ENCODE measurements at regions not wholly inside any gene's neighbourhood (a gene's known extent, or its start where the extent isn't known, plus 50 kb on each side); places are given as distances from the start of the nearest gene placed in this dataset.

DNA sequence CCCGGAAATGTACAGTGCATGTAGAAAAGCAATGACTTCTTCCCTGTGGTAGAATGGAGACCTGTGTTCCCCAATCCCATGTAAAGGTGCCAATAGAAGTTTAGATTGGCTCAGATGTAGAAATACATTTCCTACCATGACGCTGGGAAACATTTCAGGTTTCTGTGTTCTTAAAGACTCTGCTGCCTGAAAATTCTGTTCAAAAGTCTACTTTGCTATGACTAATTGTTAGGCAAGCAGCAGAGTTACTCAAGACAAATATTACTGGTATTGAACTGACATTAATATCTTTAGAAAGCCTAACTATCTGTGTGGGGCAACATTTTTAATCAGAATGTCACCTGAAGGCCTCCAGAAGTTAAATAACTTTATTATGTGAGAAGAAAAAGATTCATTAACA lies 75.5 kb upstream of the ELL2 start:
- TF ChIP-seq, protein P1, sequence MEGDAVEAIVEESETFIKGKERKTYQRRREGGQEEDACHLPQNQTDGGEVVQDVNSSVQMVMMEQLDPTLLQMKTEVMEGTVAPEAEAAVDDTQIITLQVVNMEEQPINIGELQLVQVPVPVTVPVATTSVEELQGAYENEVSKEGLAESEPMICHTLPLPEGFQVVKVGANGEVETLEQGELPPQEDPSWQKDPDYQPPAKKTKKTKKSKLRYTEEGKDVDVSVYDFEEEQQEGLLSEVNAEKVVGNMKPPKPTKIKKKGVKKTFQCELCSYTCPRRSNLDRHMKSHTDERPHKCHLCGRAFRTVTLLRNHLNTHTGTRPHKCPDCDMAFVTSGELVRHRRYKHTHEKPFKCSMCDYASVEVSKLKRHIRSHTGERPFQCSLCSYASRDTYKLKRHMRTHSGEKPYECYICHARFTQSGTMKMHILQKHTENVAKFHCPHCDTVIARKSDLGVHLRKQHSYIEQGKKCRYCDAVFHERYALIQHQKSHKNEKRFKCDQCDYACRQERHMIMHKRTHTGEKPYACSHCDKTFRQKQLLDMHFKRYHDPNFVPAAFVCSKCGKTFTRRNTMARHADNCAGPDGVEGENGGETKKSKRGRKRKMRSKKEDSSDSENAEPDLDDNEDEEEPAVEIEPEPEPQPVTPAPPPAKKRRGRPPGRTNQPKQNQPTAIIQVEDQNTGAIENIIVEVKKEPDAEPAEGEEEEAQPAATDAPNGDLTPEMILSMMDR (tag by site-specific recombination; IDR thresholded peaks at IDR 0.05), result no peak
- TF ChIP-seq, protein P2, sequence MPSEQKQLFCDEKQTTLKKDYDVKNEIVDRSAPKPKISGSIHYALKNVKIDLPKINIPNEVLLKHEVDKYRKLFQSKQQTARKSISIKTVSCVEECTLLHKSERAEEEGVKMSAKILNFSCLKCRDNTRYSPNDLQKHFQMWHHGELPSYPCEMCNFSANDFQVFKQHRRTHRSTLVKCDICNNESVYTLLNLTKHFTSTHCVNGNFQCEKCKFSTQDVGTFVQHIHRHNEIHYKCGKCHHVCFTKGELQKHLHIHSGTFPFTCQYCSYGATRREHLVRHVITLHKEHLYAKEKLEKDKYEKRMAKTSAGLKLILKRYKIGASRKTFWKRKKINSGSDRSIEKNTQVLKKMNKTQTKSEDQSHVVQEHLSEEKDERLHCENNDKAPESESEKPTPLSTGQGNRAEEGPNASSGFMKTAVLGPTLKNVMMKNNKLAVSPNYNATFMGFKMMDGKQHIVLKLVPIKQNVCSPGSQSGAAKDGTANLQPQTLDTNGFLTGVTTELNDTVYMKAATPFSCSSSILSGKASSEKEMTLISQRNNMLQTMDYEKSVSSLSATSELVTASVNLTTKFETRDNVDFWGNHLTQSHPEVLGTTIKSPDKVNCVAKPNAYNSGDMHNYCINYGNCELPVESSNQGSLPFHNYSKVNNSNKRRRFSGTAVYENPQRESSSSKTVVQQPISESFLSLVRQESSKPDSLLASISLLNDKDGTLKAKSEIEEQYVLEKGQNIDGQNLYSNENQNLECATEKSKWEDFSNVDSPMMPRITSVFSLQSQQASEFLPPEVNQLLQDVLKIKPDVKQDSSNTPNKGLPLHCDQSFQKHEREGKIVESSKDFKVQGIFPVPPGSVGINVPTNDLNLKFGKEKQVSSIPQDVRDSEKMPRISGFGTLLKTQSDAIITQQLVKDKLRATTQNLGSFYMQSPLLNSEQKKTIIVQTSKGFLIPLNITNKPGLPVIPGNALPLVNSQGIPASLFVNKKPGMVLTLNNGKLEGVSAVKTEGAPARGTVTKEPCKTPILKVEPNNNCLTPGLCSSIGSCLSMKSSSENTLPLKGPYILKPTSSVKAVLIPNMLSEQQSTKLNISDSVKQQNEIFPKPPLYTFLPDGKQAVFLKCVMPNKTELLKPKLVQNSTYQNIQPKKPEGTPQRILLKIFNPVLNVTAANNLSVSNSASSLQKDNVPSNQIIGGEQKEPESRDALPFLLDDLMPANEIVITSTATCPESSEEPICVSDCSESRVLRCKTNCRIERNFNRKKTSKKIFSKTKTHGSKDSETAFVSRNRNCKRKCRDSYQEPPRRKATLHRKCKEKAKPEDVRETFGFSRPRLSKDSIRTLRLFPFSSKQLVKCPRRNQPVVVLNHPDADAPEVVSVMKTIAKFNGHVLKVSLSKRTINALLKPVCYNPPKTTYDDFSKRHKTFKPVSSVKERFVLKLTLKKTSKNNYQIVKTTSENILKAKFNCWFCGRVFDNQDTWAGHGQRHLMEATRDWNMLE (tag by site-specific recombination; conservative IDR thresholded peaks at IDR 0.05; ENCODE audit: low read depth), result no peak
- TF ChIP-seq, protein P3, sequence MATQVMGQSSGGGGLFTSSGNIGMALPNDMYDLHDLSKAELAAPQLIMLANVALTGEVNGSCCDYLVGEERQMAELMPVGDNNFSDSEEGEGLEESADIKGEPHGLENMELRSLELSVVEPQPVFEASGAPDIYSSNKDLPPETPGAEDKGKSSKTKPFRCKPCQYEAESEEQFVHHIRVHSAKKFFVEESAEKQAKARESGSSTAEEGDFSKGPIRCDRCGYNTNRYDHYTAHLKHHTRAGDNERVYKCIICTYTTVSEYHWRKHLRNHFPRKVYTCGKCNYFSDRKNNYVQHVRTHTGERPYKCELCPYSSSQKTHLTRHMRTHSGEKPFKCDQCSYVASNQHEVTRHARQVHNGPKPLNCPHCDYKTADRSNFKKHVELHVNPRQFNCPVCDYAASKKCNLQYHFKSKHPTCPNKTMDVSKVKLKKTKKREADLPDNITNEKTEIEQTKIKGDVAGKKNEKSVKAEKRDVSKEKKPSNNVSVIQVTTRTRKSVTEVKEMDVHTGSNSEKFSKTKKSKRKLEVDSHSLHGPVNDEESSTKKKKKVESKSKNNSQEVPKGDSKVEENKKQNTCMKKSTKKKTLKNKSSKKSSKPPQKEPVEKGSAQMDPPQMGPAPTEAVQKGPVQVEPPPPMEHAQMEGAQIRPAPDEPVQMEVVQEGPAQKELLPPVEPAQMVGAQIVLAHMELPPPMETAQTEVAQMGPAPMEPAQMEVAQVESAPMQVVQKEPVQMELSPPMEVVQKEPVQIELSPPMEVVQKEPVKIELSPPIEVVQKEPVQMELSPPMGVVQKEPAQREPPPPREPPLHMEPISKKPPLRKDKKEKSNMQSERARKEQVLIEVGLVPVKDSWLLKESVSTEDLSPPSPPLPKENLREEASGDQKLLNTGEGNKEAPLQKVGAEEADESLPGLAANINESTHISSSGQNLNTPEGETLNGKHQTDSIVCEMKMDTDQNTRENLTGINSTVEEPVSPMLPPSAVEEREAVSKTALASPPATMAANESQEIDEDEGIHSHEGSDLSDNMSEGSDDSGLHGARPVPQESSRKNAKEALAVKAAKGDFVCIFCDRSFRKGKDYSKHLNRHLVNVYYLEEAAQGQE (tag by site-specific recombination; IDR thresholded peaks at IDR 0.05), result no peak
- TF ChIP-seq ZNF214 (tag by site-specific recombination; IDR thresholded peaks at IDR 0.05; ENCODE audit: borderline replicate concordance) (no peak), ZNF394 (tag by site-specific recombination; IDR thresholded peaks at IDR 0.05; ENCODE audit: borderline replicate concordance) (no peak), ZNF274 (IDR thresholded peaks at IDR 0.05; ENCODE audit: low read length) (no peak), ZNF274 (tag by site-specific recombination; IDR thresholded peaks at IDR 0.05; ENCODE audit: borderline replicate concordance) (no peak), ZNF23 (tag by site-specific recombination; IDR thresholded peaks at IDR 0.05; ENCODE audit: borderline replicate concordance) (no peak)
